ENCODE measurements at regions not wholly inside any gene's neighbourhood (a gene's known extent, or its start where the extent isn't known, plus 50 kb on each side); places are given as distances from the start of the nearest gene placed in this dataset.

DNA sequence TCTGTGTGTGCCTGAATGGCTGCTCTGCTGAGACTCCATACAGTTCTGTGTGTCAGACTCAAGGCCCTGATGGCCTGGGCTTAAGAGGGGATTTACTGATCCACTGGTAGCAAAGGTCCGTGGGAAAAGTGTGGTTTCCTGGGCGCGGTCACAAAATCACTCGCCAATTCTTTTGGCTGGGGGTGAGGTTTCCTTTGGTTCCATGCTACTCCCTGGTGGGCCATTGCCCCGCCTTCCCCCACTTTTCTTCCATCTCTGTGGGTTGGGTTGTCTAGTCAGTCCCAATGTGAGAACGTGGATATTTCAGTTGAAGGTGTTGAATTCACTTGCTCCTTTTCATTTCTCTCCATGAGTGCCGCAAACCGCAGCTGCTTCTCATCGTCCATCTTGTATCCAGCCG, 162.7 kb upstream of the NRXN1 start (continued):
- TF ChIP-seq ZNF701 (tag by site-specific recombination; IDR thresholded peaks at IDR 0.05) (no peak), ZNF248 (tag by site-specific recombination; IDR thresholded peaks at IDR 0.05) (no peak), ZNF473 (tag by site-specific recombination; IDR thresholded peaks at IDR 0.05) (no peak)
- TF ChIP-seq, protein P1, sequence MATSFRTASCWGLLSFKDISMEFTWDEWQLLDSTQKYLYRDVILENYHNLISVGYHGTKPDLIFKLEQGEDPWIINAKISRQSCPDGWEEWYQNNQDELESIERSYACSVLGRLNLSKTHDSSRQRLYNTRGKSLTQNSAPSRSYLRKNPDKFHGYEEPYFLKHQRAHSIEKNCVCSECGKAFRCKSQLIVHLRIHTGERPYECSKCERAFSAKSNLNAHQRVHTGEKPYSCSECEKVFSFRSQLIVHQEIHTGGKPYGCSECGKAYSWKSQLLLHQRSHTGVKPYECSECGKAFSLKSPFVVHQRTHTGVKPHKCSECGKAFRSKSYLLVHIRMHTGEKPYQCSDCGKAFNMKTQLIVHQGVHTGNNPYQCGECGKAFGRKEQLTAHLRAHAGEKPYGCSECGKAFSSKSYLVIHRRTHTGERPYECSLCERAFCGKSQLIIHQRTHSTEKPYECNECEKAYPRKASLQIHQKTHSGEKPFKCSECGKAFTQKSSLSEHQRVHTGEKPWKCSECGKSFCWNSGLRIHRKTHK (tag by site-specific recombination; IDR thresholded peaks at IDR 0.05) = no peak

DNA sequence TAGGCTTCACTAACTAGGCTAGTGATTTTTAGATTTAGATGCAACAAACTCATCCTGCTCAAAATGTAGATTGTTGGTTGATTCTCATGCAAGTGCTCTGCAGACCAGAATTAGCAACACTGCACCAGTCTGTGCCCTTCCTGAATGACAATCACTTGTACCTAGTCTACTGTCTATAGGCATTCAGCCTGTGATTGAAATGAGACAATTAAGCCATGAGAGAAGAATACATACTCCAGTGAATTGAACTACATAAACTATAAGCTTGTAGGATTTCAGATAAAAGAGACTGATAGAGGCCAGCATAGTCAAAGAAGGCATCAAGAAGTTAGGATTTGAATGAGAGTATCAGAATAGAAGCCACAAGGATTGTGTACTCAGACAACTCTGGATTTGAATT, 138.3 kb upstream of the NRXN1 start:
- CTCF ChIA-PET = no interaction called here
- Histone ChIP-seq H3K4me1 (ENCODE audit: control insufficient read depth, insufficient read depth, low read length) (no peaks in the 10 kb centered on the region), H3K36me3 (ENCODE audit: control insufficient read depth in 2 of 2, insufficient read depth in 1 of 2, low read length in 2 of 2) (no peaks in the 10 kb centered on the region), H3K4me3 (ENCODE audit: low read depth, low read length) (no peak overlapping the region), H3K27ac (ENCODE audit: extremely low read depth, low read depth, low read length) (no peak overlapping the region), H3K9me3 (ENCODE audit: control insufficient read depth, insufficient read depth, low read depth, low read length) (no peaks in the 10 kb centered on the region)
- POLR2A ChIA-PET = no interaction called here
- TF ChIP-seq ZNF792 (tag by site-specific recombination; IDR thresholded peaks at IDR 0.05) (no peak), ZNF416 (tag by site-specific recombination; IDR thresholded peaks at IDR 0.05) (no peak), ZNF302 (tag by site-specific recombination; IDR thresholded peaks at IDR 0.05; ENCODE audit: low read depth) (no peak), ZNF777 (tag by site-specific recombination; IDR thresholded peaks at IDR 0.05; ENCODE audit: borderline replicate concordance) (no peak), REPIN1 (tag by site-specific recombination; IDR thresholded peaks at IDR 0.05; ENCODE audit: low read depth) (no peak), ZNF561 (tag by site-specific recombination; IDR thresholded peaks at IDR 0.05; ENCODE audit: borderline replicate concordance) (no peak), ZNF623 (tag by site-specific recombination; IDR thresholded peaks at IDR 0.05) (no peak), ZNF549 (tag by site-specific recombination; IDR thresholded peaks at IDR 0.05) (no peak), ZNF830 (tag by site-specific recombination; IDR thresholded peaks at IDR 0.05; ENCODE audit: low read depth) (no peak), ZNF202 (tag by site-specific recombination; IDR thresholded peaks at IDR 0.05; ENCODE audit: borderline replicate concordance) (no peak), WT1 (tag by site-specific recombination; IDR thresholded peaks at IDR 0.05) (no peak), ZBTB20 (tag by site-specific recombination; IDR thresholded peaks at IDR 0.05) (no peak)
- TF ChIP-seq, protein P2, sequence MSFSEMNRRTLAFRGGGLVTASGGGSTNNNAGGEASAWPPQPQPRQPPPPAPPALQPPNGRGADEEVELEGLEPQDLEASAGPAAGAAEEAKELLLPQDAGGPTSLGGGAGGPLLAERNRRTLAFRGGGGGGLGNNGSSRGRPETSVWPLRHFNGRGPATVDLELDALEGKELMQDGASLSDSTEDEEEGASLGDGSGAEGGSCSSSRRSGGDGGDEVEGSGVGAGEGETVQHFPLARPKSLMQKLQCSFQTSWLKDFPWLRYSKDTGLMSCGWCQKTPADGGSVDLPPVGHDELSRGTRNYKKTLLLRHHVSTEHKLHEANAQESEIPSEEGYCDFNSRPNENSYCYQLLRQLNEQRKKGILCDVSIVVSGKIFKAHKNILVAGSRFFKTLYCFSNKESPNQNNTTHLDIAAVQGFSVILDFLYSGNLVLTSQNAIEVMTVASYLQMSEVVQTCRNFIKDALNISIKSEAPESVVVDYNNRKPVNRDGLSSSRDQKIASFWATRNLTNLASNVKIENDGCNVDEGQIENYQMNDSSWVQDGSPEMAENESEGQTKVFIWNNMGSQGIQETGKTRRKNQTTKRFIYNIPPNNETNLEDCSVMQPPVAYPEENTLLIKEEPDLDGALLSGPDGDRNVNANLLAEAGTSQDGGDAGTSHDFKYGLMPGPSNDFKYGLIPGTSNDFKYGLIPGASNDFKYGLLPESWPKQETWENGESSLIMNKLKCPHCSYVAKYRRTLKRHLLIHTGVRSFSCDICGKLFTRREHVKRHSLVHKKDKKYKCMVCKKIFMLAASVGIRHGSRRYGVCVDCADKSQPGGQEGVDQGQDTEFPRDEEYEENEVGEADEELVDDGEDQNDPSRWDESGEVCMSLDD (tag by site-specific recombination; IDR thresholded peaks at IDR 0.05) = no peak

DNA sequence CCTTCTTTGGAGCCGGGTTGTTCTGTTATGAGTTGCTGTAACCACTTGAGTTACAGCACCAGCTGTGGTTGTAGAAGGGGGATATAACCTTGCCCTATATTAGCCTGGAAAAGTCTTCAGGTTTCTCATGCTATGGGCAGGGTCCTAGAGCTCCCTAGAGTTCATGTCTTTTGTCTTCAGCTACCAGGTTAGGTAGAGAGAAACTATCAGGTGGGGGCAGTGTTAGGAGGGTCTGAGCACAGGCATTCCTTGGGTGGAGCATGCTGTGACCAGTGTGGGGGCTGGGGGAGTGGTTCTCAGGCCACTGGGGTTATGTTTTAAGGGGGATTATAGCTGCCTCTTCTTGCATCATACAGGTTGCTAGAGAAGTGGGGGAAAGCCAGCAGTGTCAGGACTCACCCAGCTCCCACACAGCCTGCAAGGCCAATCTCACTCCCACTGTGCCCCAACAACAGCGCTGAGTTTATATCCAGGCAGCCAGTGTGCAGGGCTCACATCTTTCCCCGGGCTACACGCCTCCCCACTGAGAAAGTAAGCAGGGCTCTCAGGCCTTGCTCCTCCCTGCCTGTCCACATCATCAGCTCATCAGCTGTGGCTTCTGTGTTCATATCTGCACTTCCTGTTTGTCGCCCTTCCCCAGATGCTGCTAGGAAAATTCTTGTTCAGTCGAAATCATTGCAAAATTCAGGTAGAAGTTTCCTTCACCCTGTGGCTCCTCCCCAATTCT, 133.8 kb upstream of the NRXN1 start:
- POLR2A ChIA-PET = no interaction called here
- no peak overlapping the region for H3K27ac ChIP-seq (ENCODE audit: extremely low read depth, low read depth, low read length)

More for the DNA sequence above, 133.8 kb upstream of the NRXN1 start:
- no peaks in the 10 kb centered on the region for H3K9me3 ChIP-seq (ENCODE audit: control insufficient read depth, insufficient read depth, low read depth, low read length)
- no peak for TF ChIP-seq ZNF121 (tag by site-specific recombination; IDR thresholded peaks at IDR 0.05)
- TF ChIP-seq ZNF354C (tag by site-specific recombination; IDR thresholded peaks at IDR 0.05; ENCODE audit: borderline replicate concordance, low read depth) = no peak
- TF ChIP-seq ZNF76 (tag by site-specific recombination; IDR thresholded peaks at IDR 0.05; ENCODE audit: borderline replicate concordance, low read depth) = no peak
- no peak for TF ChIP-seq ZNF366 (tag by site-specific recombination; conservative IDR thresholded peaks at IDR 0.05)
- TF ChIP-seq, protein P3, sequence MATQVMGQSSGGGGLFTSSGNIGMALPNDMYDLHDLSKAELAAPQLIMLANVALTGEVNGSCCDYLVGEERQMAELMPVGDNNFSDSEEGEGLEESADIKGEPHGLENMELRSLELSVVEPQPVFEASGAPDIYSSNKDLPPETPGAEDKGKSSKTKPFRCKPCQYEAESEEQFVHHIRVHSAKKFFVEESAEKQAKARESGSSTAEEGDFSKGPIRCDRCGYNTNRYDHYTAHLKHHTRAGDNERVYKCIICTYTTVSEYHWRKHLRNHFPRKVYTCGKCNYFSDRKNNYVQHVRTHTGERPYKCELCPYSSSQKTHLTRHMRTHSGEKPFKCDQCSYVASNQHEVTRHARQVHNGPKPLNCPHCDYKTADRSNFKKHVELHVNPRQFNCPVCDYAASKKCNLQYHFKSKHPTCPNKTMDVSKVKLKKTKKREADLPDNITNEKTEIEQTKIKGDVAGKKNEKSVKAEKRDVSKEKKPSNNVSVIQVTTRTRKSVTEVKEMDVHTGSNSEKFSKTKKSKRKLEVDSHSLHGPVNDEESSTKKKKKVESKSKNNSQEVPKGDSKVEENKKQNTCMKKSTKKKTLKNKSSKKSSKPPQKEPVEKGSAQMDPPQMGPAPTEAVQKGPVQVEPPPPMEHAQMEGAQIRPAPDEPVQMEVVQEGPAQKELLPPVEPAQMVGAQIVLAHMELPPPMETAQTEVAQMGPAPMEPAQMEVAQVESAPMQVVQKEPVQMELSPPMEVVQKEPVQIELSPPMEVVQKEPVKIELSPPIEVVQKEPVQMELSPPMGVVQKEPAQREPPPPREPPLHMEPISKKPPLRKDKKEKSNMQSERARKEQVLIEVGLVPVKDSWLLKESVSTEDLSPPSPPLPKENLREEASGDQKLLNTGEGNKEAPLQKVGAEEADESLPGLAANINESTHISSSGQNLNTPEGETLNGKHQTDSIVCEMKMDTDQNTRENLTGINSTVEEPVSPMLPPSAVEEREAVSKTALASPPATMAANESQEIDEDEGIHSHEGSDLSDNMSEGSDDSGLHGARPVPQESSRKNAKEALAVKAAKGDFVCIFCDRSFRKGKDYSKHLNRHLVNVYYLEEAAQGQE (tag by site-specific recombination; IDR thresholded peaks at IDR 0.05) = no peak
- TF ChIP-seq ZNF600 (tag by site-specific recombination; IDR thresholded peaks at IDR 0.05) = no peak
- no peak for TF ChIP-seq ZNF302 (tag by site-specific recombination; IDR thresholded peaks at IDR 0.05; ENCODE audit: low read depth)
- no peak for TF ChIP-seq GLI2 (tag by site-specific recombination; IDR thresholded peaks at IDR 0.05; ENCODE audit: borderline replicate concordance, low read depth)
- no peak for TF ChIP-seq YY1 (tag by site-specific recombination; IDR thresholded peaks at IDR 0.05)
- TF ChIP-seq RBAK (tag by site-specific recombination; IDR thresholded peaks at IDR 0.05) = no peak
- CTCF ChIA-PET = no interaction called here
- H3K4me1 ChIP-seq (ENCODE audit: control insufficient read depth, insufficient read depth, low read length) = no peaks in the 10 kb centered on the region
- H3K36me3 ChIP-seq (ENCODE audit: control insufficient read depth in 2 of 2, insufficient read depth in 1 of 2, low read length in 2 of 2) = no peaks in the 10 kb centered on the region
- no peak overlapping the region for H3K4me3 ChIP-seq (ENCODE audit: low read depth, low read length)
